PC-9 (cell line): ENCODE measurements at regions not wholly inside any gene's neighbourhood (a gene's known extent, or its start where the extent isn't known, plus 50 kb on each side); places are given as distances from the start of the nearest gene placed in this dataset.

ENCODE experiments used
- BruUV-seq: library from RNA; stranded (reverse); fragments of 400-500 nt; replicated peaks from 2 replicates; lab custom pipeline; 2021; lab: Mats Ljungman, UMichigan
- CTCF ChIA-PET: fragments of 300-600 bp; sonication (Branson Sonifier 250); formaldehyde crosslinking; loops from one replicate; lab custom pipeline; 2022; ENCODE audit warnings: antibody characterized with exemption; lab: Charles Lee
- POLR2A ChIA-PET: fragments of 300-600 bp; sonication (Branson Sonifier 250); formaldehyde crosslinking; loops from one replicate; lab custom pipeline; 2022; ENCODE audit warnings: antibody characterized with exemption; ENCODE audit not compliant: unreplicated experiment; lab: Charles Lee
- DNase-seq, 2 experiments: peaks; one replicate each; pipeline versions ENCODE4 v3.0.0 to v3.0.0-alpha.2; 2015 to 2022; ENCODE audit warnings: mixed read lengths in 1 of 2
- H2AFZ ChIP-seq: fragments of 200-600 bp; sonication (generic); 2 replicates; pipeline ENCODE4 v1.8.1; 2017; ENCODE audit warnings: antibody characterized with exemption
- H3F3A ChIP-seq: fragments of 200-600 bp; sonication (generic); 2 replicates; pipeline ENCODE4 v1.8.1; 2017; ENCODE audit warnings: antibody characterized with exemption, mild to moderate bottlenecking, low read depth; ENCODE audit not compliant: insufficient read depth
- H3K27ac ChIP-seq: fragments of 200-600 bp; sonication (generic); 2 replicates; pipeline ENCODE4 v1.6.1; 2016; ENCODE audit warnings: mixed run types
- H3K27me3 ChIP-seq: fragments of 200-600 bp; sonication (generic); 2 replicates; pipeline ENCODE4 v1.6.1; 2016; ENCODE audit warnings: low read depth, mixed run types; ENCODE audit not compliant: insufficient read depth
- H3K36me3 ChIP-seq: fragments of 200-600 bp; sonication (generic); 2 replicates; pipeline ENCODE4 v1.6.1; 2016; ENCODE audit warnings: low read depth, mixed run types
- H3K4me1 ChIP-seq: fragments of 200-600 bp; sonication (generic); replicated peaks from 2 replicates; pipeline ENCODE4 v1.6.1; 2016; ENCODE audit warnings: mixed run types; ENCODE audit not compliant: insufficient read depth
- H3K4me2 ChIP-seq: fragments of 200-600 bp; sonication (generic); 2 replicates; pipeline ENCODE4 v1.6.1; 2017; ENCODE audit warnings: mixed run types
- H3K4me3 ChIP-seq: fragments of 200-600 bp; sonication (generic); 2 replicates; pipeline ENCODE4 v1.6.1; 2016; ENCODE audit warnings: mixed run types
- H3K79me2 ChIP-seq: fragments of 200-600 bp; sonication (generic); 2 replicates; pipeline ENCODE4 v1.6.1; 2017; ENCODE audit warnings: low read depth, mixed run types
- H3K9me2 ChIP-seq: fragments of 200-600 bp; sonication (generic); 2 replicates; pipeline ENCODE4 v1.8.1; 2017; ENCODE audit warnings: mild to moderate bottlenecking; ENCODE audit not compliant: insufficient read depth
- H3K9me3 ChIP-seq: fragments of 200-600 bp; sonication (generic); 2 replicates; pipeline ENCODE4 v1.8.1; 2016; ENCODE audit warnings: low read depth; ENCODE audit not compliant: insufficient read depth
- H4K20me1 ChIP-seq: fragments of 200-600 bp; sonication (generic); 2 replicates; pipeline ENCODE4 v1.8.1; 2017; ENCODE audit not compliant: insufficient read depth
- CTCF ChIP-seq: fragments of 200-600 bp; sonication (generic); conservative IDR thresholded peaks from 2 replicates; pipeline ENCODE4 v1.6.1; 2017; ENCODE audit warnings: mixed run types, antibody characterized with exemption, mild to moderate bottlenecking, moderate library complexity
- EZH2 ChIP-seq: fragments of 200-600 bp; sonication (generic); IDR thresholded peaks from 2 replicates; pipeline ENCODE4 v1.8.0; 2017; ENCODE audit warnings: antibody characterized with exemption, low read depth
- intact Hi-C: fragments of 100-400 bp; cut with micrococcal nuclease; formaldehyde crosslinking; loops from one replicate; pipeline ENCODE4 v1.10.0; 2022; ENCODE audit not compliant: unreplicated experiment

DNA sequence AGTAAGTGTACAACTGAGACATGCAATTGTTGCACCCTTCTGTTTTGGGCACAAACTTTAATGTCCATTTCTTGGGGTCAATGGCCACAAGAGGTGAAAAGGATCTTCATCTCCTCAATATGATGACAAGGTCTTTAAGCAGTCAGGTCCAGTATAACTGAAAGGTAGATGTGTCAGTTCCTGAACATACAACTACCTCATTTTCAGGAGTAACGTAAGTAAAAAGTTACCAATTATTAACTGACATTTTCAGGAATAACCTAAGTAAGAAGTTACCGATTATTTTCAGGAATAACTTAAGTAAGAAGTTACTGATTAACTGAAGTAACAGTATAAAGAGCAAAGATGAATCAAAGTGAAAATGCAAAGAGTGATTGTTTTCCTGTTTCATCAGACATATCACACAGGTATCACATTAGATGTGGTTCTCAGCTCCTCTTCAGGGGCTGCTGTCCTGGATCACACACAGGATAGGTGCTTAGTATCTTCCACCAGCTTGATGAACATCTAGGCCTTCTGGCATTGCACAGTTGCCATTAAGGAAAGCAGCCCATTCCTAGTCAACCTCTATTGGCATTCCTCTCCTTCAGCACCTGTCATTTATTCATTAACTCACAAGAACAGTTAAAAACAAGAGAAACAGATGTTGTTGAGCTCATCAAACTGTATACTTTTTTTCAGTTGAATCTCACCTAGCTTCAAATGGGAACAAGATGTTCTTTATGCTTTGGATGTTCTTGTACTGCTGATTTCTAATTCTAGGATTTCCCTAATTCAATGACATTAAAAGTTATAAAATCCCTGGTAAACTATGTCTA, 200.0 kb downstream of the FOXG1 start:
- Histone ChIP-seq H3K27me3 (no peaks in the 10 kb centered on the region), H3F3A (no peaks in the 10 kb centered on the region), H3K4me1 (no peaks in the 10 kb centered on the region), H3K9me3 (no peaks in the 10 kb centered on the region), H3K79me2 (no peaks in the 10 kb centered on the region), H2AFZ (no peak overlapping the region), H3K9me2 (no peaks in the 10 kb centered on the region), H3K36me3 (no peaks in the 10 kb centered on the region), H3K4me3 (no peak overlapping the region), H3K27ac (no peak overlapping the region), H4K20me1 (no peaks in the 10 kb centered on the region), H3K4me2 (no peak overlapping the region)
- DNase-seq: no peak
- BruUV-seq: no TSS peak
- intact Hi-C loops: no loop called here
- ChIA-PET CTCF (no interaction called here), POLR2A (no interaction called here)
- no peak for TF ChIP-seq CTCF
- TF ChIP-seq EZH2: no peak

DNA sequence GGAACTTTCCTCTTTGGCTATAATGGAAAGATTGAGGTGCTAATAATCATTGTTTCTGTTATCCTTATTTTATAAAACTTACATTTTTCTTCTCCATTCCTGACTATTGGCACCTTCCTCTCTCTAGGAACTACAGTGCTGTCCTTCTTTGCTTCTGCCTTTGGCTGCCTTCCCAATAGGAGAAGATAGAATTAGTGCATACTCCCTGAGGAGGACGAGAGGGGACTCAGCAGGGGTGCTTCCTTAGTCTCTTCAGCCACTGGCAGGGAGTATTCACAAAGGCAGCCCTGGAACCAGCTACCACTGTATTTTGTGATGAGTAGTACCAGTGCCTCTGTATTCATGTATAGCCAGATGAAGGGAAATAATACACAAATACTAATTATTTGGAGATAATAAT, 208.5 kb downstream of the FOXG1 start:
- DNase-seq: no peak
- Histone ChIP-seq H3K4me3 (no peak overlapping the region), H3K9me3 (no peaks in the 10 kb centered on the region), H3K4me1 (no peaks in the 10 kb centered on the region), H4K20me1 (no peaks in the 10 kb centered on the region), H3K27me3 (no peaks in the 10 kb centered on the region), H3K9me2 (no peaks in the 10 kb centered on the region), H3K4me2 (no peak overlapping the region), H3F3A (no peaks in the 10 kb centered on the region), H2AFZ (no peak overlapping the region), H3K36me3 (no peaks in the 10 kb centered on the region), H3K27ac (no peak overlapping the region), H3K79me2 (no peaks in the 10 kb centered on the region)
- no TSS peak for BruUV-seq
- ChIA-PET CTCF (no interaction called here), POLR2A (no interaction called here)
- TF ChIP-seq CTCF (no peak), EZH2 (no peak)
- intact Hi-C loops: no loop called here

- no peak for TF ChIP-seq EZH2
- no peak for TF ChIP-seq CTCF
- BruUV-seq: no TSS peak
- intact Hi-C loops: no loop called here
Observed at GRCh38 chr14:28982228-28982627, 215.6 kb downstream of the FOXG1 start.

More at GRCh38 chr14:28982228-28982627, 215.6 kb downstream of the FOXG1 start:
- CTCF ChIA-PET: no interaction called here
- no peaks in the 10 kb centered on the region for H3K9me3 ChIP-seq
- H4K20me1 ChIP-seq: no peaks in the 10 kb centered on the region
- H3K27ac ChIP-seq: no peak overlapping the region
- H3K79me2 ChIP-seq: no peaks in the 10 kb centered on the region
- POLR2A ChIA-PET: no interaction called here
- H3K4me2 ChIP-seq: no peak overlapping the region
- H3K4me1 ChIP-seq: no peaks in the 10 kb centered on the region
- no peak overlapping the region for H3K4me3 ChIP-seq
- H3K27me3 ChIP-seq: no peaks in the 10 kb centered on the region
- H2AFZ ChIP-seq: no peak overlapping the region
- H3F3A ChIP-seq: no peaks in the 10 kb centered on the region
- H3K9me2 ChIP-seq: no peaks in the 10 kb centered on the region
- DNase-seq: no peak
- no peaks in the 10 kb centered on the region for H3K36me3 ChIP-seq
